GM21367 (cell line): ENCODE measurements at regions not wholly inside any gene's neighbourhood (a gene's known extent, or its start where the extent isn't known, plus 50 kb on each side); places are given as distances from the start of the nearest gene placed in this dataset.
"Not testable (repeated sequence)": the region's sequence is repeated elsewhere in the genome, so short reads cannot be mapped to it uniquely, and the experiment has no call there.

Experiments
- ATAC-seq: cut with Tn5 transposase; IDR thresholded peaks from one replicate; pipeline ENCODE4 v1.9.1; 2021; ENCODE audit not compliant: unreplicated experiment

DNA sequence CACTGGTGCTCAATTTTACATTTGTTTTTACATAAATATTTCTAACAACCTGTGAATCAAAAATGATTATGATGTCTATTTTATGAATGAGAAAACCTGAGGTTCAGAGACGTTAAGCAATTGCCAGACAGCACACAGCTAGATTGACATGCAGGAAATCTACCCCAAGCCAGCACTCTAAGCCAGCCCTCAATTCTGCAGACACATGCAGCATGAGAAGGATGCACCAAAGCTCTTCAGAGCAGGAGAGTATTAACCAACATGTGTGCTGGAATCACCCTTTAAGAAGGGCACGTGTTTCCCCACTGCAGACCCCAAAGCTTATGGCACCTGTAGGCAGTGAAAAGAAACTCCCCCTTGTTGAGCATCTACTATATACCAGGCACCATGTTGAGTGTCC, 126.1 kb upstream of the ARHGEF3 start:
- no peak for ATAC-seq

DNA sequence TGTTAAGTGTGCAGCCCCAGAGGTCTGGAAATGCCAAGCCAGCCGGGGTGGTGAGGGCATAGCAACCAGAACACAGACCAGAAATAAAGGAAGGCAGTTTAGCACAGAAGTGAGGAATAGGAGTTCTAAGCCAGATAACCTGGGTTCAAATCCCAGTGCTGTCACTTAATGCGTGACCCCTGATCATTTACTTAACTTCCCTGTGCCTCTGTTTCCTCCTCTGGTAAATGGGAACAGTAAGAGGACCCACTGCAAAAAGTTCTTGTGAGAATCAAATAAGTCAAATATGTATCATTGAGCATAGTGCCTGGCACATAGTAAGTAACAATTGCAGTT, 125.2 kb upstream of the ARHGEF3 start:
- no peak for ATAC-seq

DNA sequence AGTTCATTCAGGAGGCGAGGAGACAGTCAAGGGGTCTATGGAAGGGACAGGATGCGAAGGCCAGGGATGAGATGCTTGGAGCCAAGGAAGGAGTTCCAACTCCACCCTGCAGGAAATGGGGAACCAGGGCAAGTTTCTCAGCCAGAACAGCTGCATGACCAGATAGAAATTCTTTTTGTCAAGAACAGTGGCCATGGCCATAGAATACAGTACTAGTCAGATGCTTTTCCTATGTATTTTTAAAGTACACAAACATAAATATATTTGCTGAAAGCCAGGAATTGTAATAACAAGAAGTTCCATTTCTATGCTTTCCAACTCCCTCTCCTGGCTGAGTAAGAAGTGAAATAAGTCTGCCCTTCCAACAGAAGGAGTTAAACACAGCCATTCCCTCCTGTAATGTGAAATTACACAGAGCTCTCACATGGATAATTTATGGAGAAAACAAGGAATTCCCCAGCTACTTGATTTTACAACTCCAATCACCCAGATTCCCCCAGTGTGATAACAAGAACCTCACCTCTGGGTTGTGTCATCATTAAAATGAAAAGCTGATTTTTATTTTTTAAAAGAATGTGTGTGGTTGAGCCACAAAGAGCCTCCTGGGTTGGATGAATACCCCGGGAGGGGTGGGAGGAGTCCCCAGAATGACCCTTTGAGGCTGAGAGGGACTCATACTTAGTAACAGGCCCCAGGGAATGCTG, 124.6 kb upstream of the ARHGEF3 start:
- no peak for ATAC-seq

DNA sequence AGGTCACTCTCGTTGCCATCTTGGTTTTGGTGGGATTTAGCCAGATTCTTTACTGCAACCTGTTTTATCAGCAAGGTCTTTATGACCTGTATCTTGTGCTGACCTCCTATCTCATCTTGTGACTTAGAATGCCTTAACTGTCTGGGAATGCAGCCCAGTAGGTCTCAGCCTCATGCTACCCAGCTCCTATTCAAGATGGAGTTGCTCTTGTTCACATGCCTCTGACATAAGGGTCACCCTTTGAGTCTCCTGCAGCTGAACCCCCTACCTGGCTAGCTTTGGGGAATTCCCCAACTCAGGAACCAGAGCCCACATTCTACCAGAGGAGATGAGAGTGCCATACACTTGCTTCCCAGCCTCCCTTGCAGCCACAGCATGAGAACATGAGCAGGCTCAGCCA, 123.0 kb upstream of the ARHGEF3 start:
- not testable (repeated sequence) for ATAC-seq

GRCh38 chr3:56923526-56924224, 121.9 kb upstream of the ARHGEF3 start:
- ATAC-seq, result no peak

- no peak for ATAC-seq
Observed at GRCh38 chr3:56921573-56922453, 120.1 kb upstream of the ARHGEF3 start.

DNA sequence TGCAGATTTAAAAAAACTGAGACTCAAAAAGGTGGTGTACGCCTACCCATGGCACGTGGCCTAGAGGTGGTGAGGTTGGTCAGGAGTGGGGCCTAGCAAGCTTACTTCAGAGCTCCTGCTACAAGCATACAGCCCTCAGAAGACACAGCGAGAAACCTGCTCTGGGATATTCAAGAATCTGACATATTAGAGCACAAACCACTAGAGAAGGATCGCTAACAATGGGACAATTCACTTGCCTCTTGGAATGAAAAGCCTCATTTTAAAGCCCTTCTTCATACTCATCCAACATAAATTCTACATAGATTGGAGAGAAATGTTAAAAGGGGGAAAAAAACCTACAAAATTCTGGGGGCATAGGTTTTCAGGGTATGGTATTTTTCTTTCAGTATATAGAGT, 118.0 kb upstream of the ARHGEF3 start:
- no peak for ATAC-seq

DNA sequence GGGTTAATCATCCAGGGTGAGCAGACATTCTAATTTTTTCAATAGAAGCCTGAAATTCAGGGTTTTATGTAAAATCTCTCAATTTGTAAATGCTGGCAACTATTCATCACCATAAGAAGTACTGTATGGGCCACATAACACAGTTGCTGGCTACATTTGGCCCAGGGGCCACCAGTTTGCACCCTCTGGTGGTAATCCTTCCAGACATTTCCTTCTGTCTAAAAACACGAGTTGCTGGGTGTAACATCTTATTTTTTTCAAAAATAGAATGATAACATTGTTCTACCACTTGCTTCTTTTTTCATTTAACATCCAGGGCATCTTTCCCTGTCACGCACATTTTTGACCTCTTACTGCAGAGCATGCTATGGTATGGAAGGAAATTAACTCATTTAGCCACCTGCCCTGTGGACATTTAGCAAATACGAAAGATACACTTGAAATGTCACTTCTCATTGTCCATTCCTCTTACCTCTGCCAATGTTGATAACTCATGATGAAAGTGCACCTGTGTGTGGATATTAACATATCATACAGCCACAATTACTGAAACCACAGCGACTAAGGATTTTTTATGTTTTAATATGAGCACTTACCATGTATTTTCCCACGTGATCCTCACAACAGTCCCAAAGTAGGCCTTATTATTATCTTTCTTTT, 117.5 kb upstream of the ARHGEF3 start:
- ATAC-seq, result no peak

DNA sequence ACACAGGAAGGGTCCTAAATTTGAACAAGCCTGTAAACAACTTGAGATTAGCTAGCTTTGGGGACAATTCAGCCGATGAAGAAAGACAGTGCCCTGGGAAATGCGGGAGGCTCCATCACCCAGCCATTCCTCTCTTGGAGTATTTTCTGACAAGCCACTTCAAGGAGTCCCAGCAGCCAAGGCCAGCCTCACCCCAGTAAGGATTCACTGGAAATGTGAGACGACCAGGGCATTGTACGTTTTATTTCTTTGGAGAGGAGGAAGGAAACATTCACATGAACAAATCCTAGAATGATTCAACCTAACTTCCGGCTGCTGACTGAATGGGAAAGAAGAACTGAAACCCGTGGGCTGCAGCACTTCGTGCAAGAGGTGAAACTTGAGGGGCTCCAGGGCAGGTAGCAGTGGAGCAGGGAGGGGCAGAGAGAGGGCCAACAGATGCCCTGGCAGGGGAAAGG, 116.4 kb upstream of the ARHGEF3 start:
- peak; percentile 39 for ATAC-seq

DNA sequence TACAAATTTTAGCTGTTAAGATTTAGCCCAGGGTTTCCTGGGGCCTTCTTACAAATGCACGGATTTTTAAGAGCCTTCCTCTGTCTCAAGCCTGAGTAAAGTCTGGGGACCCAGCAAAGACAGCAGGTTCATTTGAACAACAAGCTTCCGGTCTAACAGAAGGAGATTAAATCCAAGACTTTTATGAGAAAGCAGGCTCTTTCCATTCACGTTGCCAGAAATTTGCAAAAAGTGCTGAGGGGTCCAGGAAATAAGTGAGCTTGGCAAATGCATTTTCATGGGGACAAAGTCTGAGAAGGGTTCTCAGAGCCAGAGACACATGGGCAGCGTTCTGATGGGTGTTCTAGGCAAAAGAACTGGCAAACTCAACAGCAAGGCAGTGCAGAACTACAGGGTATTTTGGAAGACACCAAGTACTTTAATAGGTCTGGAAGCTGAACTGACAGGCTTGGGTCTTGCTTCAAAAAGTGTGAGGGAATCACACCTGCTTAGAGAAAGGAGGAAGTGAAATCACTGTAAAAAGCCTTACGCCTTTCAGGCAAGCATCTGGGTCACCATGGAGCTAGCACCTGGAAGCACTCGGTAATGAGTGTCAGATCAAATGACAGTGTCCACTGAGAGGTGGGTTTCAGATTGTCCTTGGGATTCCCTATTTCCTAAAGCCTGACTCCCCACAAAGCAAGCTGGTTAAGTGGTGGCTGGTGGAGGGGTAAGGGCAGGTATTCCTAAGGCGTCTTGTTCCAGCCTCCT, 115.8 kb upstream of the ARHGEF3 start:
- ATAC-seq, result peak; percentile 52

GRCh38 chr3:56916716-56917360, 115.1 kb upstream of the ARHGEF3 start:
- no peak for ATAC-seq

DNA sequence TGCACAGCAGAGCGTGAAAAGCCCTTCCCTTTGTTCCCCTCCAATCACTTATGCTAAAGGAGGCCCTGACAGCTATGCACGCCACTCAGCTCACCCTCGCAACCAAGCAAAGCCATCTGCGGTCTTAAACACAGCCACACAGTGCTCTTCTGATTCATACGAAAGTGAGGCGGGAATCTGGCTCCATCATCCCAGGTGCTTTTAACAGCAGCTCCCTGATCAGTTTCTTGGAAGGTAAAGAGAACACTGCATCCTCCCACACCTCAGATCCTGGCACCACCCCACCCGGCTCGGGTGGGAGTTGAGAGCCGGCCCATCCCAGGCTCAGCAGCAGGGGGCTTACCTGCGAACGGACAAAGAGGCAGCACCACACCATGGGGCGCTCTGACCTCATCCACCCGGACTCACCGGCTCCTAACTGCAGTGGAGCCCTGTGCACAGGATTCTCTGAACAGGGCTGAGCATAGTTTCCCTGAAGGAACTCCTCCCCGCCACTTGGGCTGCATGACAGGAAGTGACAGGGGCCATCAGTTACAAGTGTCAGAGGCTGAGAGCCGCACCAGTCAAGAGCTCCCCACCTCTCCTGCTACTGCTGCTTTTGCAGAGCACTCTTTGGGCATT, 114.3 kb upstream of the ARHGEF3 start:
- ATAC-seq, result no peak

DNA sequence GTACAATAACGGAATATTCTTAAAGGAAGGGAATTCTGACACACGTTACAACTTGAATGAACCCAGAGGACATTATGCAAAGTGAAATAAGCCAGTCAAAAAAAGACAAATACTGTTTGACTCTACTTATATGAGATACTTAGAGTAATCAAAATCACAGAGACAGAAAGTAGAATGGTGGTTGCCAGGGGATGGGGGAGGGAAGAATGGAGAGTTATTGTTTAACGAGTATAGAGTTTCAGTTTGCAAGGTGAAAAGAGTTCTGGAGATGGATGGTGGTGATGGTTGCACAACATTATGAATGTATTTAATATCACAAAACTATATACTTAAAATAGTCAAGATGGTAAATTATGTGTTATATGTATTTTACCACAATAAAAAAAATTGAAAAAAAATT, 112.9 kb upstream of the ARHGEF3 start:
- ATAC-seq, result no peak

DNA sequence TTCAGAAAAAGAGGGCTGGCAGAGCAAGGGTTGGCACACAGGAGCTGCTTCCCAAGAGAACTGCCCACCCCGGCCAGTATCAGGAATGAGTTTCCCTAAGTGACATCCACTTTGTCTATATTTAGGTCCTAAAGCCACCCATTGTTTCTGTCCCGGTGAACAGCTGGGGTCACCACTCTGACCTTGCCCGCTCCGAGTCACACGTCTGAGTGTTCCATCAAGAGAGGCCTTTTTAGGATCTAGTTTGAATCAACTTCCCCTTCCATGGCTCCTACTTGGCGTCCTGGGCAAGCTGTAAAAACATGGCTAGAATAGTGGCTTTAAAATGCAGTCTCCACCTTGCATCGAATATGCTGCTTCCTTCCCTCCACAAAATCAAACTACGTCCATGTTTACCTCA, 109.6 kb upstream of the ARHGEF3 start:
- ATAC-seq, result no peak

DNA sequence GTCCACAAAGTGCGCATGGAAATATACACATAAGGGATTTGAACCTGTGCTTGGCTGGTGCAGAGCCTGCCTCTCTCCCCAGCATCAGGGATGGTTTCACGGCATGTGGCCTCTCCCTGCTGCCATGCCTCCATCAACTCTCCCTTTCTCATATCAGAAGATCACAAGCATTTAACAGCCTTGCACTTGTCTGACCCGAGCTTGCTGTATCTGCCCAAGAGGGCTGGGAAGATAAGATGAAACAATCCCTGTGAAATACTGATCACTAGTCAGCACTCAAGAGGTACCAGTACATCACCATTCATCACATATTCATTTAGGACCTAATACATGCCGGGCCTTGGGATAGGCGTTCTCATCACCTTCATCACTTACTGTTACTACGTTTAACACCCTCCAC, 107.6 kb upstream of the ARHGEF3 start:
- ATAC-seq, result no peak

- no peak for ATAC-seq
Observed at GRCh38 chr3:56908004-56908403, 106.3 kb upstream of the ARHGEF3 start.

GRCh38 chr3:56904552-56905215, 102.9 kb upstream of the ARHGEF3 start:
- no peak for ATAC-seq

DNA sequence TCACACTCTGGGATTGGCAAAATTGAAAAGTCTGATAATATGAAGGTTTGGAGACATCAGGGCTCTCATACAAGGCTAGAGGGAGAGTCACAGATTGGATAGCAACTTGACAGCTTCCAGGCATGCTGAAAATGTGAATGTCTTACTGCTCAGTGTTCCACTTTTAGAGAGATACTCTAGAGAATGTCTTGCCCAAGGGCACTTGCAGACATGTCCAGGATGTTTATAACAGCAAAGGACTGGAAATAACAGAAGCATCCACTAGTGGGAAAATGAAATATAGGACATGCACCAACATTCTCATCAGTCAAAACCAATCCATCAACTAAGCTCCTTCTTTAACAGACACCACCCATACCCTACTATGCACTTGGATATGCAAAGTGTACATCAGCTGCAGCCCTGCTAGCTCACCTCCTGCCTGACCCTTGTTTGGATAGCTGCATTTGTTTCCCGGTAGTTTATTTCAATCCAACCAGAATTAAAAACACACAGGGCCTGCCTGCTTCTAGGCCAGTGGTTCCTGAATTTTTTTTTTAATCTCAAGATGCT, 101.6 kb upstream of the ARHGEF3 start:
- ATAC-seq, result no peak
